Liver (tissue), 8 donors: ENCODE measurements at regions not wholly inside any gene's neighbourhood (a gene's known extent, or its start where the extent isn't known, plus 50 kb on each side); places are given as distances from the start of the nearest gene placed in this dataset.

ENCODE experiments used
- DNase-seq: peaks from one replicate; pipeline ENCODE4 v3.0.0-alpha.2; 2017; ENCODE audit warnings: low spot score
- H3K27ac ChIP-seq, 2 donors: one replicate each; pipeline ENCODE4 v1.7.0; 2013; ENCODE audit warnings: inconsistent platforms in 2 of 2, low read length in 2 of 2, control low read depth in 1 of 2, low read depth in 1 of 2, mild to moderate bottlenecking in 1 of 2
- H3K27me3 ChIP-seq, 4 donors: one replicate each; pipeline versions ENCODE4 v1.6.1 to v1.7.0; 2013; ENCODE audit warnings: low read length in 3 of 4, inconsistent platforms in 1 of 4, mild to moderate bottlenecking in 1 of 4, moderate library complexity in 1 of 4; ENCODE audit not compliant: control insufficient read depth in 4 of 4, insufficient read depth in 4 of 4
- H3K36me3 ChIP-seq, 4 donors: one replicate each; pipeline versions ENCODE4 v1.6.1 to v1.7.0; 2013; ENCODE audit warnings: low read length in 3 of 4, mild to moderate bottlenecking in 3 of 4, low read depth in 1 of 4, moderate library complexity in 1 of 4; ENCODE audit not compliant: control insufficient read depth in 4 of 4, insufficient read depth in 3 of 4
- H3K4me1 ChIP-seq, 4 donors: one replicate each; pipeline versions ENCODE4 v1.6.1 to v1.7.0; 2013; ENCODE audit warnings: low read length in 3 of 4, mild to moderate bottlenecking in 3 of 4, moderate library complexity in 1 of 4; ENCODE audit not compliant: control insufficient read depth in 4 of 4, insufficient read depth in 4 of 4
- H3K4me3 ChIP-seq, 3 donors: one replicate each; pipeline versions ENCODE4 v1.6.1 to v1.7.0; 2013; ENCODE audit warnings: low read length in 3 of 3, control low read depth in 1 of 3, low read depth in 1 of 3, mild to moderate bottlenecking in 1 of 3
- H3K9ac ChIP-seq, 2 donors: one replicate each; pipeline ENCODE4 v1.7.0; 2013; ENCODE audit warnings: low read length in 2 of 2, mild to moderate bottlenecking in 2 of 2, moderate library complexity in 2 of 2, control low read depth in 1 of 2, low read depth in 1 of 2
- H3K9me3 ChIP-seq, 4 donors: one replicate each; pipeline versions ENCODE4 v1.6.1 to v1.7.0; 2013; ENCODE audit warnings: low read length in 3 of 4; ENCODE audit not compliant: control insufficient read depth in 4 of 4
- EGR1 ChIP-seq, 2 donors: IDR thresholded peaks; 2 replicates each; pipeline ENCODE4 v1.6.1; 2016 to 2018; ENCODE audit warnings: antibody characterized with exemption in 2 of 2, low read depth in 2 of 2
- FOXA1 ChIP-seq: IDR thresholded peaks from 2 replicates; pipeline ENCODE4 v1.6.1; 2016; ENCODE audit warnings: antibody characterized with exemption
- FOXA2 ChIP-seq: IDR thresholded peaks from 2 replicates; pipeline ENCODE4 v1.6.1; 2016; ENCODE audit warnings: antibody characterized with exemption
- GABPA ChIP-seq, 2 donors: IDR thresholded peaks in 1 of 2; conservative IDR thresholded peaks in 1 of 2; 2 replicates each; pipeline ENCODE4 v1.6.1; 2016; ENCODE audit warnings: antibody characterized with exemption in 2 of 2, mild to moderate bottlenecking in 1 of 2, moderate library complexity in 1 of 2
- HNF4A ChIP-seq, 2 donors: conservative IDR thresholded peaks; 2 replicates each; pipeline ENCODE4 v1.6.1; 2016; ENCODE audit warnings: antibody characterized with exemption in 2 of 2, mild to moderate bottlenecking in 2 of 2
- HNF4G ChIP-seq: IDR thresholded peaks from 2 replicates; pipeline ENCODE4 v1.6.1; 2016; ENCODE audit warnings: antibody characterized with exemption
- JUND ChIP-seq, 2 donors: IDR thresholded peaks; 2 replicates each; pipeline ENCODE4 v1.6.1; 2016; ENCODE audit warnings: antibody characterized with exemption in 2 of 2
- NR2F2 ChIP-seq: IDR thresholded peaks from 2 replicates; pipeline ENCODE4 v1.6.1; 2016; ENCODE audit warnings: antibody characterized with exemption
- RAD21 ChIP-seq, 2 donors: IDR thresholded peaks; 2 replicates each; pipeline ENCODE4 v1.6.1; 2016; ENCODE audit warnings: antibody characterized with exemption in 2 of 2, mild to moderate bottlenecking in 2 of 2
- RXRA ChIP-seq, 2 donors: IDR thresholded peaks; 2 replicates each; pipeline ENCODE4 v1.6.1; 2017 to 2018; ENCODE audit warnings: antibody characterized with exemption in 2 of 2, mild to moderate bottlenecking in 1 of 2
- SP1 ChIP-seq: IDR thresholded peaks from 2 replicates; pipeline ENCODE4 v1.6.1; 2018; ENCODE audit warnings: antibody characterized with exemption, mild to moderate bottlenecking
- TAF1 ChIP-seq: conservative IDR thresholded peaks from 2 replicates; pipeline ENCODE4 v1.6.1; 2016; ENCODE audit warnings: antibody characterized with exemption, mild to moderate bottlenecking
- YY1 ChIP-seq: IDR thresholded peaks from 2 replicates; pipeline ENCODE4 v1.6.1; 2016; ENCODE audit warnings: antibody characterized with exemption, mild to moderate bottlenecking
- WGBS: extraction: QIAGEN DNeasy Blood & Tissue Kit; methylation state at CpG from one replicate; pipeline ENCODE4 v1.1.7; 2013; 5-methylcytosine and 5-hydroxymethylcytosine counted together
- TF ChIP-seq, protein P1 (sequence below): fragments of 150-350 bp; IDR thresholded peaks from 2 replicates; pipeline ENCODE4 v1.5.1; 2017; ENCODE audit warnings: improper control_type of control experiment, low read depth, low read length; ENCODE audit not compliant: missing input control
- TF ChIP-seq, protein P2 (sequence below): IDR thresholded peaks from 2 replicates; pipeline ENCODE4 v1.6.1; 2016; ENCODE audit warnings: antibody characterized with exemption
- TF ChIP-seq, protein P3 (sequence below): IDR thresholded peaks from 2 replicates; pipeline ENCODE4 v1.6.1; 2016; ENCODE audit warnings: antibody characterized with exemption
- TF ChIP-seq, protein P4 (sequence below): IDR thresholded peaks from 2 replicates; pipeline ENCODE4 v1.6.1; 2016; ENCODE audit warnings: antibody characterized with exemption
- TF ChIP-seq, protein P5 (sequence below): IDR thresholded peaks from 2 replicates; pipeline ENCODE4 v1.6.1; 2016; ENCODE audit warnings: antibody characterized with exemption, mild to moderate bottlenecking
- donor health status: healthy.
- donor health status: healthy.
- donor health status: healthy.
- donor health status: healthy.
- donor health status: healthy.

DNA sequence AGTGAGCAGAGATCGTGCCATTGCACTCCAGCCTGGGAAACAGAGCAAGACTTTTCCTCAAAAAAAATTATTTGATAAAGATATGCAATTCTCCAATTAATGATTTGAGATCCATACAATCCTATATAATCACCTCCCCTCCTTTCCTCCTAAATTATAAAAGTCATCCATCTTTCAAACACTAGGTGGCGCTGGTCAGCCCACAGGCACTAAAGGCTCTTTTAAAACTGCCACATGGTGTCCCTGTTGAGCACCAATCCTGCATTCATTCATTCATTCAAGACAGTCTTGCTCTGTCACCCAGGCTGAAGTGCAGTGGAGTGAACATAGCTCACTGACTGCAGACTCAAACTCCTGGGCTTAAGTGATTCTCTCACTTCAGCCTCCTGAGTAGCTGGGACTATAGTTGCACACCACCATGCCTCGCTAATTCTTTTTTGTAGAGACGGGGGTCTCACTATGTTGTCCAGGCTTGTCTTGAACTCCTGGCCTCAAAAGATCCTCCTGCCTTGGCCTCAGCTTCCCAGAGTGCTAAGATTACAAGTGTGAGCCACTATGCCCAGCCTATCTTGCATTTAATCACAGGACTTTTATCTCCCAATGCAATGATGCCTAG lies 58.7 kb upstream of the SLC2A12 start (continued):
- TF ChIP-seq RXRA (IDR thresholded peaks at IDR 0.05), result no peak
- TF ChIP-seq, protein P1, sequence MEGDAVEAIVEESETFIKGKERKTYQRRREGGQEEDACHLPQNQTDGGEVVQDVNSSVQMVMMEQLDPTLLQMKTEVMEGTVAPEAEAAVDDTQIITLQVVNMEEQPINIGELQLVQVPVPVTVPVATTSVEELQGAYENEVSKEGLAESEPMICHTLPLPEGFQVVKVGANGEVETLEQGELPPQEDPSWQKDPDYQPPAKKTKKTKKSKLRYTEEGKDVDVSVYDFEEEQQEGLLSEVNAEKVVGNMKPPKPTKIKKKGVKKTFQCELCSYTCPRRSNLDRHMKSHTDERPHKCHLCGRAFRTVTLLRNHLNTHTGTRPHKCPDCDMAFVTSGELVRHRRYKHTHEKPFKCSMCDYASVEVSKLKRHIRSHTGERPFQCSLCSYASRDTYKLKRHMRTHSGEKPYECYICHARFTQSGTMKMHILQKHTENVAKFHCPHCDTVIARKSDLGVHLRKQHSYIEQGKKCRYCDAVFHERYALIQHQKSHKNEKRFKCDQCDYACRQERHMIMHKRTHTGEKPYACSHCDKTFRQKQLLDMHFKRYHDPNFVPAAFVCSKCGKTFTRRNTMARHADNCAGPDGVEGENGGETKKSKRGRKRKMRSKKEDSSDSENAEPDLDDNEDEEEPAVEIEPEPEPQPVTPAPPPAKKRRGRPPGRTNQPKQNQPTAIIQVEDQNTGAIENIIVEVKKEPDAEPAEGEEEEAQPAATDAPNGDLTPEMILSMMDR, result peak; percentile 65

DNA sequence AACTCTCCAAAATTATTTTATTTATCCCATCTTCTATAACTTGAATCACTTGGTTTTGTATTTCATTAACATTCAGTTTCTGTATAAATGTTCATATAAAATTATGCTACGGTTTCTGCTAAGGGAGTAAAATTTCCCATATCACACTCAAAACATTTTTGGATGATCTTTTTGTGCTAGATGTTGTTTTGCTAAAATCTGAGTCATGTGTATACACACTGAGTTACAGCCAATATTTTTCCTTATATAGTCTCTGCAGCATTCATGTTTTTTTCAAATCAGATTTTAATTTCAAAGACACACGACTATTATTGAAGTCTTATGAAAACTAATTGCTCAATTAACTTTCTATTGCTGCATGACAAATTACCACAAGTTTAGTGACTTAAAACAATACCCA lies 54.3 kb upstream of the SLC2A12 start:
- no peak for TF ChIP-seq RXRA (IDR thresholded peaks at IDR 0.05)
- TF ChIP-seq, protein P2, sequence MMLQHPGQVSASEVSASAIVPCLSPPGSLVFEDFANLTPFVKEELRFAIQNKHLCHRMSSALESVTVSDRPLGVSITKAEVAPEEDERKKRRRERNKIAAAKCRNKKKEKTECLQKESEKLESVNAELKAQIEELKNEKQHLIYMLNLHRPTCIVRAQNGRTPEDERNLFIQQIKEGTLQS, result no peak
- TF ChIP-seq HNF4A (conservative IDR thresholded peaks at IDR 0.05), result no peak
- TF ChIP-seq RAD21 (IDR thresholded peaks at IDR 0.05), result no peak
- no peak for TF ChIP-seq EGR1 (IDR thresholded peaks at IDR 0.05; ENCODE audit: low read depth in 2 of 2)
- TF ChIP-seq, protein P3, sequence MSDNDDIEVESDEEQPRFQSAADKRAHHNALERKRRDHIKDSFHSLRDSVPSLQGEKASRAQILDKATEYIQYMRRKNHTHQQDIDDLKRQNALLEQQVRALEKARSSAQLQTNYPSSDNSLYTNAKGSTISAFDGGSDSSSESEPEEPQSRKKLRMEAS, result no peak
- no peak for TF ChIP-seq YY1
- TF ChIP-seq, protein P4, sequence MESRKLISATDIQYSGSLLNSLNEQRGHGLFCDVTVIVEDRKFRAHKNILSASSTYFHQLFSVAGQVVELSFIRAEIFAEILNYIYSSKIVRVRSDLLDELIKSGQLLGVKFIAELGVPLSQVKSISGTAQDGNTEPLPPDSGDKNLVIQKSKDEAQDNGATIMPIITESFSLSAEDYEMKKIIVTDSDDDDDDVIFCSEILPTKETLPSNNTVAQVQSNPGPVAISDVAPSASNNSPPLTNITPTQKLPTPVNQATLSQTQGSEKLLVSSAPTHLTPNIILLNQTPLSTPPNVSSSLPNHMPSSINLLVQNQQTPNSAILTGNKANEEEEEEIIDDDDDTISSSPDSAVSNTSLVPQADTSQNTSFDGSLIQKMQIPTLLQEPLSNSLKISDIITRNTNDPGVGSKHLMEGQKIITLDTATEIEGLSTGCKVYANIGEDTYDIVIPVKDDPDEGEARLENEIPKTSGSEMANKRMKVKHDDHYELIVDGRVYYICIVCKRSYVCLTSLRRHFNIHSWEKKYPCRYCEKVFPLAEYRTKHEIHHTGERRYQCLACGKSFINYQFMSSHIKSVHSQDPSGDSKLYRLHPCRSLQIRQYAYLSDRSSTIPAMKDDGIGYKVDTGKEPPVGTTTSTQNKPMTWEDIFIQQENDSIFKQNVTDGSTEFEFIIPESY, result no peak
- TF ChIP-seq, protein P5, sequence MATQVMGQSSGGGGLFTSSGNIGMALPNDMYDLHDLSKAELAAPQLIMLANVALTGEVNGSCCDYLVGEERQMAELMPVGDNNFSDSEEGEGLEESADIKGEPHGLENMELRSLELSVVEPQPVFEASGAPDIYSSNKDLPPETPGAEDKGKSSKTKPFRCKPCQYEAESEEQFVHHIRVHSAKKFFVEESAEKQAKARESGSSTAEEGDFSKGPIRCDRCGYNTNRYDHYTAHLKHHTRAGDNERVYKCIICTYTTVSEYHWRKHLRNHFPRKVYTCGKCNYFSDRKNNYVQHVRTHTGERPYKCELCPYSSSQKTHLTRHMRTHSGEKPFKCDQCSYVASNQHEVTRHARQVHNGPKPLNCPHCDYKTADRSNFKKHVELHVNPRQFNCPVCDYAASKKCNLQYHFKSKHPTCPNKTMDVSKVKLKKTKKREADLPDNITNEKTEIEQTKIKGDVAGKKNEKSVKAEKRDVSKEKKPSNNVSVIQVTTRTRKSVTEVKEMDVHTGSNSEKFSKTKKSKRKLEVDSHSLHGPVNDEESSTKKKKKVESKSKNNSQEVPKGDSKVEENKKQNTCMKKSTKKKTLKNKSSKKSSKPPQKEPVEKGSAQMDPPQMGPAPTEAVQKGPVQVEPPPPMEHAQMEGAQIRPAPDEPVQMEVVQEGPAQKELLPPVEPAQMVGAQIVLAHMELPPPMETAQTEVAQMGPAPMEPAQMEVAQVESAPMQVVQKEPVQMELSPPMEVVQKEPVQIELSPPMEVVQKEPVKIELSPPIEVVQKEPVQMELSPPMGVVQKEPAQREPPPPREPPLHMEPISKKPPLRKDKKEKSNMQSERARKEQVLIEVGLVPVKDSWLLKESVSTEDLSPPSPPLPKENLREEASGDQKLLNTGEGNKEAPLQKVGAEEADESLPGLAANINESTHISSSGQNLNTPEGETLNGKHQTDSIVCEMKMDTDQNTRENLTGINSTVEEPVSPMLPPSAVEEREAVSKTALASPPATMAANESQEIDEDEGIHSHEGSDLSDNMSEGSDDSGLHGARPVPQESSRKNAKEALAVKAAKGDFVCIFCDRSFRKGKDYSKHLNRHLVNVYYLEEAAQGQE, result no peak
- TF ChIP-seq TAF1, result no peak
- no peak for TF ChIP-seq JUND (IDR thresholded peaks at IDR 0.05)
- TF ChIP-seq GABPA (IDR thresholded peaks at IDR 0.05 in 1 of 2, conservative IDR thresholded peaks at IDR 0.05 in 1 of 2), result no peak
- no peak for TF ChIP-seq FOXA1
- TF ChIP-seq, protein P1, result no peak
- no peak for TF ChIP-seq FOXA2
- no peak for TF ChIP-seq NR2F2
- TF ChIP-seq HNF4G, result no peak
- no peak for TF ChIP-seq SP1
- H3K4me3 ChIP-seq, result no peak overlapping the region
- peaks cover 0 to 4% (median 0%) of the 10 kb centered on the region in 4 donors for H3K27me3 ChIP-seq
- DNase-seq, result no peak
- H3K36me3 ChIP-seq, result no peaks in the 10 kb centered on the region
- no peak overlapping the region for H3K27ac ChIP-seq
- H3K9me3 ChIP-seq, result no peaks in the 10 kb centered on the region
- H3K4me1 ChIP-seq, result no peaks in the 10 kb centered on the region
- no peak overlapping the region for H3K9ac ChIP-seq
- 71% methylated on average over 2 of the region's 2 CpGs for WGBS
